HepG2 (cell line): ENCODE measurements at regions not wholly inside any gene's neighbourhood (a gene's known extent, or its start where the extent isn't known, plus 50 kb on each side); places are given as distances from the start of the nearest gene placed in this dataset.

Source experiments
- ATAC-seq: fragments of 200-7000 bp; cut with Tn5 transposase; 3 replicates; pipeline ENCODE4 v1.9.1; 2020; ENCODE audit warnings: mild to moderate bottlenecking, moderate library complexity
- BruUV-seq: library from RNA; stranded (reverse); fragments of 400-500 nt; replicated peaks from 2 replicates; lab custom pipeline; 2021; lab: Mats Ljungman, UMichigan
- CTCF ChIA-PET: fragments of 300-600 bp; formaldehyde crosslinking; extraction: SDS; loops from one replicate; lab custom pipeline; 2021; ENCODE audit warnings: low total read pairs, inconsistent platforms, low intra/inter-chr PET ratio; lab: Yijun Ruan, JAX
- POLR2A ChIA-PET: fragments of 350-600 bp; sonication (Branson Sonifier 250); formaldehyde crosslinking; loops from one replicate; lab custom pipeline; 2020; ENCODE audit warnings: antibody characterized with exemption, inconsistent platforms; lab: Yijun Ruan, JAX
- DNase-seq: peaks from one replicate; pipeline ENCODE4 v3.0.0-alpha.2; 2015; ENCODE audit warnings: low spot score
- FAIRE-seq: peaks from 3 replicates; lab custom pipeline; 2011; peaks lifted over from hg19 to GRCh38; lab: Jason Lieb, UNC
- H2AFZ ChIP-seq: one replicate; pipeline ENCODE4 v1.6.1; 2011; ENCODE audit warnings: low read length, inconsistent platforms
- H3K27ac ChIP-seq: fragments of 300-600 bp; 3 replicates; pipeline ENCODE4 v1.8.0; 2011; ENCODE audit warnings: mixed run types, mild to moderate bottlenecking, mixed read lengths, low read length, inconsistent platforms; ENCODE audit not compliant: insufficient read depth; ENCODE audit errors: extremely low read length
- H3K27me3 ChIP-seq, 2 experiments: fragments of 200-600 bp in 1 of 2; 2 replicates in 1 of 2; 3 replicates in 1 of 2; pipeline versions ENCODE4 v1.6.0 to v1.8.0; 2011; ENCODE audit warnings: low read length in 2 of 2, mild to moderate bottlenecking in 2 of 2, moderate library complexity in 2 of 2, inconsistent platforms in 1 of 2; ENCODE audit not compliant: insufficient read depth in 2 of 2, control insufficient read depth in 1 of 2
- H3K36me3 ChIP-seq, 2 experiments: fragments of 200-600 bp in 1 of 2; replicated peaks in 1 of 2; 2 replicates in 1 of 2; 3 replicates in 1 of 2; pipeline versions ENCODE4 v1.5.1 to v1.8.0; 2011; ENCODE audit warnings: low read length in 2 of 2, inconsistent platforms in 1 of 2; ENCODE audit not compliant: insufficient read depth in 2 of 2, control insufficient read depth in 1 of 2
- H3K4me1 ChIP-seq: 2 replicates; pipeline ENCODE4 v1.5.1; 2012; ENCODE audit warnings: low read length, inconsistent platforms; ENCODE audit not compliant: insufficient read depth
- H3K4me2 ChIP-seq: 2 replicates; pipeline ENCODE4 v1.6.0; 2011; ENCODE audit warnings: low read depth, low read length, inconsistent platforms
- H3K4me3 ChIP-seq, 3 experiments: fragments of 200-600 bp in 1 of 3; sonication (generic), shearing (Covaris generic) in 1 of 3; replicated peaks in 1 of 3; 2 replicates each; pipeline ENCODE4 v1.5.1; 2011 to 2016; ENCODE audit warnings: low read length in 3 of 3, inconsistent platforms in 2 of 3, low read depth in 2 of 3, mild to moderate bottlenecking in 2 of 3, control low read depth in 1 of 3, mixed read lengths in 1 of 3; ENCODE audit not compliant: insufficient read depth in 1 of 3
- H3K79me2 ChIP-seq: one replicate; pipeline ENCODE4 v1.6.1; 2011; ENCODE audit warnings: low read length, inconsistent platforms; ENCODE audit not compliant: insufficient read depth
- H3K9ac ChIP-seq: 2 replicates; pipeline ENCODE4 v1.6.0; 2011; ENCODE audit warnings: mild to moderate bottlenecking, low read depth, low read length, inconsistent platforms; ENCODE audit not compliant: insufficient read depth
- H3K9me3 ChIP-seq: 2 replicates; pipeline ENCODE4 v1.5.1; 2012; ENCODE audit warnings: mild to moderate bottlenecking, low read length
- H4K20me1 ChIP-seq: 2 replicates; pipeline ENCODE4 v1.6.0; 2011; ENCODE audit warnings: inconsistent platforms, mild to moderate bottlenecking, low read length, moderate library complexity; ENCODE audit not compliant: insufficient read depth
- ESRRA ChIP-seq: sonication (generic); formaldehyde crosslinking; IDR thresholded peaks from 2 replicates; pipeline ENCODE4 v1.5.1; 2020; ENCODE audit warnings: mild to moderate bottlenecking, low read depth, missing genetic modification reagents
- FOXC1 ChIP-seq: sonication (generic); formaldehyde crosslinking; IDR thresholded peaks from 2 replicates; pipeline ENCODE4 v1.8.0; 2022; ENCODE audit warnings: mild to moderate bottlenecking, missing genetic modification reagents, borderline replicate concordance
- PPARG ChIP-seq: conservative IDR thresholded peaks from 2 replicates; pipeline ENCODE4 v1.6.1; 2016; ENCODE audit warnings: missing biosample characterization, missing genetic modification reagents
- RBAK ChIP-seq: sonication (generic); formaldehyde crosslinking; IDR thresholded peaks from 2 replicates; pipeline ENCODE4 v1.5.1; 2020; ENCODE audit warnings: mild to moderate bottlenecking, missing genetic modification reagents
- RELA ChIP-seq: sonication (generic); formaldehyde crosslinking; IDR thresholded peaks from 2 replicates; pipeline ENCODE4 v1.4.0; 2020; ENCODE audit warnings: missing genetic modification reagents
- SALL2 ChIP-seq: sonication (generic); formaldehyde crosslinking; IDR thresholded peaks from 2 replicates; pipeline ENCODE4 v1.8.1; 2023; ENCODE audit warnings: mild to moderate bottlenecking, missing genetic modification reagents, inconsistent platforms
- ZFP62 ChIP-seq: sonication (generic); formaldehyde crosslinking; IDR thresholded peaks from 2 replicates; pipeline ENCODE4 v1.4.0; 2020; ENCODE audit warnings: missing genetic modification reagents
- ZNF329 ChIP-seq: sonication (generic); formaldehyde crosslinking; IDR thresholded peaks from 2 replicates; pipeline ENCODE4 v1.9.0; 2021; ENCODE audit warnings: low read depth, mild to moderate bottlenecking, missing genetic modification reagents
- ZNF577 ChIP-seq: sonication (generic); formaldehyde crosslinking; IDR thresholded peaks from 2 replicates; pipeline ENCODE4 v1.4.0; 2020; ENCODE audit warnings: mild to moderate bottlenecking, low read depth, missing genetic modification reagents, borderline replicate concordance
- WGBS: methylation state at CpG from one replicate; pipeline ENCODE4 v1.1.6; 2017; ENCODE audit warnings: low lambda C conversion rate; 5-methylcytosine and 5-hydroxymethylcytosine counted together
- in situ Hi-C: cut with HindIII; loops from 2 replicates; pipeline ENCODE4 v1.10.0; 2017; ENCODE audit warnings: low pct_unique_long_range_greater_than_20kb; ENCODE audit not compliant: extremely low pct_ligation_motif_present
- intact Hi-C: fragments of 100-400 bp; cut with micrococcal nuclease; formaldehyde crosslinking; loops from one replicate; pipeline ENCODE4 v1.10.0; 2022; ENCODE audit not compliant: unreplicated experiment
- TF ChIP-seq, protein P1 (sequence below): sonication (generic); formaldehyde crosslinking; IDR thresholded peaks from 2 replicates; pipeline ENCODE4 v1.4.0; 2020; ENCODE audit warnings: missing genetic modification reagents, mild to moderate bottlenecking, borderline replicate concordance
- TF ChIP-seq, protein P2 (sequence below): sonication (generic); formaldehyde crosslinking; IDR thresholded peaks from 2 replicates; pipeline ENCODE4 v1.4.0; 2020; ENCODE audit warnings: missing genetic modification reagents, borderline replicate concordance
- TF ChIP-seq, protein P3 (sequence below): IDR thresholded peaks from 2 replicates; pipeline ENCODE4 v1.6.1; 2016; ENCODE audit warnings: low read depth

DNA sequence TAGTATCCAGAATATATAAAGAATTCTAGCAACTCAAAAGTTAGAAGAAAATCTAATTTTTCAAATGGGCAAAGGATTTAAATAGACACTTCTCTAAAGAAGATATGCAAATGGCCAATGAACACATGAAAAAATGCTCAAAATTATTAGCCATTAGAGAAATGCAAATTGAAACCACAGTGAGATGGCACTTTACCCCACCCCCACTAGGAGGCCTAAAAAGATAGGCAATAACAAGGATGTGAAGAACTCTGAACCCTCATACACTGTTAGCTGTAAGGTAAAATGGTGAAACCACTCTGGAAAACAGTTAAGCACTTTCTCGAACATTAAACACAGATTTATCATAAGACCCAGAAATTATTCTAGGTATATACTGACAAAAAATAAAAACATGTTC lies 71.4 kb upstream of the IRX6 start:
- Histone ChIP-seq H3K27ac (no peak overlapping the region), H2AFZ (no peak overlapping the region), H3K27me3 (no peaks in the 10 kb centered on the region; a peak in 2 of 5 replicates), H4K20me1 (no peaks in the 10 kb centered on the region), H3K79me2 (no peaks in the 10 kb centered on the region), H3K4me3 (no peak overlapping the region), H3K4me2 (no peak overlapping the region), H3K9me3 (no peaks in the 10 kb centered on the region), H3K9ac (no peak overlapping the region), H3K36me3 (no peaks in the 10 kb centered on the region), H3K4me1 (no peaks in the 10 kb centered on the region)
- FAIRE-seq (no peak), DNase-seq (no peak), ATAC-seq (no peak)
- no TSS peak for BruUV-seq
- WGBS = 2% methylated on average over 1 of the region's 1 CpG
- ChIA-PET POLR2A (no interaction called here), CTCF (no interaction called here)
- intact Hi-C loops (no loop called here), in situ Hi-C loops (loop anchor here (10.0 to 25.0 kb wide), 2 partner anchors 1315 to 1708 kb away; no protein-coding TSS in a partner anchor)
- TF ChIP-seq, protein P1, sequence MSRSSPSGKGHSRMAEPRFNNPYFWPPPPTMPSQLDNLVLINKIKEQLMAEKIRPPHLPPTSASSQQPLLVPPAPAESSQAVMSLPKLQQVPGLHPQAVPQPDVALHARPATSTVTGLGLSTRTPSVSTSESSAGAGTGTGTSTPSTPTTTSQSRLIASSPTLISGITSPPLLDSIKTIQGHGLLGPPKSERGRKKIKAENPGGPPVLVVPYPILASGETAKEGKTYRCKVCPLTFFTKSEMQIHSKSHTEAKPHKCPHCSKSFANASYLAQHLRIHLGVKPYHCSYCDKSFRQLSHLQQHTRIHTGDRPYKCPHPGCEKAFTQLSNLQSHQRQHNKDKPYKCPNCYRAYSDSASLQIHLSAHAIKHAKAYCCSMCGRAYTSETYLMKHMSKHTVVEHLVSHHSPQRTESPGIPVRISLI (CRISPR knock-in tag) = no peak
- TF ChIP-seq RELA (CRISPR knock-in tag) (no peak), ZNF577 (no peak), FOXC1 (CRISPR knock-in tag) (no peak), PPARG (CRISPR knock-in tag) (no peak), SALL2 (CRISPR knock-in tag) (no peak), ZNF329 (no peak), ESRRA (CRISPR knock-in tag) (no peak), ZFP62 (CRISPR knock-in tag) (no peak), RBAK (no peak)
- TF ChIP-seq, protein P2, sequence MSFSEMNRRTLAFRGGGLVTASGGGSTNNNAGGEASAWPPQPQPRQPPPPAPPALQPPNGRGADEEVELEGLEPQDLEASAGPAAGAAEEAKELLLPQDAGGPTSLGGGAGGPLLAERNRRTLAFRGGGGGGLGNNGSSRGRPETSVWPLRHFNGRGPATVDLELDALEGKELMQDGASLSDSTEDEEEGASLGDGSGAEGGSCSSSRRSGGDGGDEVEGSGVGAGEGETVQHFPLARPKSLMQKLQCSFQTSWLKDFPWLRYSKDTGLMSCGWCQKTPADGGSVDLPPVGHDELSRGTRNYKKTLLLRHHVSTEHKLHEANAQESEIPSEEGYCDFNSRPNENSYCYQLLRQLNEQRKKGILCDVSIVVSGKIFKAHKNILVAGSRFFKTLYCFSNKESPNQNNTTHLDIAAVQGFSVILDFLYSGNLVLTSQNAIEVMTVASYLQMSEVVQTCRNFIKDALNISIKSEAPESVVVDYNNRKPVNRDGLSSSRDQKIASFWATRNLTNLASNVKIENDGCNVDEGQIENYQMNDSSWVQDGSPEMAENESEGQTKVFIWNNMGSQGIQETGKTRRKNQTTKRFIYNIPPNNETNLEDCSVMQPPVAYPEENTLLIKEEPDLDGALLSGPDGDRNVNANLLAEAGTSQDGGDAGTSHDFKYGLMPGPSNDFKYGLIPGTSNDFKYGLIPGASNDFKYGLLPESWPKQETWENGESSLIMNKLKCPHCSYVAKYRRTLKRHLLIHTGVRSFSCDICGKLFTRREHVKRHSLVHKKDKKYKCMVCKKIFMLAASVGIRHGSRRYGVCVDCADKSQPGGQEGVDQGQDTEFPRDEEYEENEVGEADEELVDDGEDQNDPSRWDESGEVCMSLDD (CRISPR knock-in tag) = no peak
- TF ChIP-seq, protein P3, sequence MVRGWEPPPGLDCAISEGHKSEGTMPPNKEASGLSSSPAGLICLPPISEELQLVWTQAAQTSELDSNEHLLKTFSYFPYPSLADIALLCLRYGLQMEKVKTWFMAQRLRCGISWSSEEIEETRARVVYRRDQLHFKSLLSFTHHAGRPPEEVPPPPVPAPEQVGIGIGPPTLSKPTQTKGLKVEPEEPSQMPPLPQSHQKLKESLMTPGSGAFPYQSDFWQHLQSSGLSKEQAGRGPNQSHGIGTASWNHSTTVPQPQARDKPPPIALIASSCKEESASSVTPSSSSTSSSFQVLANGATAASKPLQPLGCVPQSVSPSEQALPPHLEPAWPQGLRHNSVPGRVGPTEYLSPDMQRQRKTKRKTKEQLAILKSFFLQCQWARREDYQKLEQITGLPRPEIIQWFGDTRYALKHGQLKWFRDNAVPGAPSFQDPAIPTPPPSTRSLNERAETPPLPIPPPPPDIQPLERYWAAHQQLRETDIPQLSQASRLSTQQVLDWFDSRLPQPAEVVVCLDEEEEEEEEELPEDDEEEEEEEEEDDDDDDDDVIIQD (CRISPR knock-in tag) = no peak
